ENCODE measurements at regions not wholly inside any gene's neighbourhood (a gene's known extent, or its start where the extent isn't known, plus 50 kb on each side); places are given as distances from the start of the nearest gene placed in this dataset.
"Not testable (repeated sequence)": the region's sequence is repeated elsewhere in the genome, so short reads cannot be mapped to it uniquely, and the experiment has no call there.

- no peak for DNase-seq (ENCODE audit: low read depth)
These were observed 405.7 kb upstream of the EDIL3 start for GRCh38 chr5:84790406-84790805.

- DNase-seq (ENCODE audit: low read depth), result no peak
These were observed 398.3 kb upstream of the EDIL3 start for GRCh38 chr5:84783003-84783402.

- DNase-seq (ENCODE audit: low read depth), result peak; percentile 18
These were observed 394.5 kb upstream of the EDIL3 start for GRCh38 chr5:84779186-84779585.

- no peak for DNase-seq (ENCODE audit: low read depth)
These were observed 379.5 kb upstream of the EDIL3 start for GRCh38 chr5:84764227-84764626.

GRCh38 chr5:84758008-84758407 is 373.3 kb upstream of the EDIL3 start:
- no peak for DNase-seq (ENCODE audit: low read depth)

- DNase-seq (ENCODE audit: low read depth), result no peak
These were observed 368.1 kb upstream of the EDIL3 start for GRCh38 chr5:84752780-84753179.

GRCh38 chr5:84748313-84748712 is 363.6 kb upstream of the EDIL3 start:
- no peak for DNase-seq (ENCODE audit: low read depth)

GRCh38 chr5:84746280-84746679 is 361.6 kb upstream of the EDIL3 start:
- not testable (repeated sequence) for DNase-seq (ENCODE audit: low read depth)

- DNase-seq (ENCODE audit: low read depth), result no peak
These were observed 356.4 kb upstream of the EDIL3 start for GRCh38 chr5:84741056-84741455.

- no peak for DNase-seq (ENCODE audit: low read depth)
These were observed 344.6 kb upstream of the EDIL3 start for GRCh38 chr5:84729326-84729725.

- DNase-seq (ENCODE audit: low read depth), result no peak
These were observed 343.0 kb upstream of the EDIL3 start for GRCh38 chr5:84727708-84728107.

GRCh38 chr5:84725946-84726570 is 341.4 kb upstream of the EDIL3 start:
- DNase-seq (ENCODE audit: low read depth), result no peak

- DNase-seq (ENCODE audit: low read depth), result peak; percentile 28
These were observed 340.0 kb upstream of the EDIL3 start for GRCh38 chr5:84724683-84725082.

- DNase-seq (ENCODE audit: low read depth), result no peak
These were observed 339.5 kb upstream of the EDIL3 start for GRCh38 chr5:84724181-84724580.

GRCh38 chr5:84718377-84718776 is 333.7 kb upstream of the EDIL3 start:
- no peak for DNase-seq (ENCODE audit: low read depth)

- no peak for DNase-seq (ENCODE audit: low read depth)
These were observed 331.0 kb upstream of the EDIL3 start for GRCh38 chr5:84715686-84716085.

GRCh38 chr5:84715091-84715490 is 330.4 kb upstream of the EDIL3 start:
- no peak for DNase-seq (ENCODE audit: low read depth)

GRCh38 chr5:84709075-84709474 is 324.4 kb upstream of the EDIL3 start:
- DNase-seq (ENCODE audit: low read depth), result no peak

GRCh38 chr5:84706678-84707641 is 322.3 kb upstream of the EDIL3 start:
- DNase-seq (ENCODE audit: low read depth), result no peak

- DNase-seq (ENCODE audit: low read depth), result not testable (repeated sequence)
These were observed 315.9 kb upstream of the EDIL3 start for GRCh38 chr5:84700545-84700944.

GRCh38 chr5:84696651-84697050 is 312.0 kb upstream of the EDIL3 start:
- DNase-seq (ENCODE audit: low read depth), result peak; percentile 59

- DNase-seq (ENCODE audit: low read depth), result no peak
These were observed 310.6 kb upstream of the EDIL3 start for GRCh38 chr5:84695330-84695729.

GRCh38 chr5:84693256-84693655 is 308.6 kb upstream of the EDIL3 start:
- no peak for DNase-seq (ENCODE audit: low read depth)
